HS-5 (cell line): ENCODE measurements at regions not wholly inside any gene's neighbourhood (a gene's known extent, or its start where the extent isn't known, plus 50 kb on each side); places are given as distances from the start of the nearest gene placed in this dataset.
"Not testable (repeated sequence)": the region's sequence is repeated elsewhere in the genome, so short reads cannot be mapped to it uniquely, and the experiment has no call there.

Experiments
- DNase-seq: peaks from one replicate; pipeline ENCODE4 v3.0.0-alpha.2; 2012; ENCODE audit warnings: low read depth

- no peak for DNase-seq
Measured at GRCh38 chr1:30123896-30124295, 599.5 kb downstream of the MATN1 start.

GRCh38 chr1:30123036-30123435 is 600.3 kb downstream of the MATN1 start:
- DNase-seq: no peak

- DNase-seq: no peak
Measured at GRCh38 chr1:30120245-30121000, 603.0 kb downstream of the MATN1 start.

- no peak for DNase-seq
Measured at GRCh38 chr1:30117685-30118084, 605.7 kb downstream of the MATN1 start.

GRCh38 chr1:30111431-30111830 is 612.0 kb downstream of the MATN1 start:
- no peak for DNase-seq

GRCh38 chr1:30110846-30111245 is 612.5 kb downstream of the MATN1 start:
- DNase-seq: no peak

- no peak for DNase-seq
Measured at GRCh38 chr1:30109853-30110252, 613.5 kb downstream of the MATN1 start.

GRCh38 chr1:30108186-30108585 is 615.2 kb downstream of the MATN1 start:
- DNase-seq: no peak

- DNase-seq: no peak
Measured at GRCh38 chr1:30106125-30106524, 617.3 kb downstream of the MATN1 start.

GRCh38 chr1:30104551-30104950 is 618.8 kb downstream of the MATN1 start:
- DNase-seq: no peak

- DNase-seq: no peak
Measured at GRCh38 chr1:30103708-30104411, 619.5 kb downstream of the MATN1 start.

- no peak for DNase-seq
Measured at GRCh38 chr1:30102605-30103004, 620.8 kb downstream of the MATN1 start.

- DNase-seq: no peak
Measured at GRCh38 chr1:30101487-30102227, 621.7 kb downstream of the MATN1 start.

GRCh38 chr1:30101016-30101415 is 622.4 kb downstream of the MATN1 start:
- no peak for DNase-seq

- no peak for DNase-seq
Measured at GRCh38 chr1:30100524-30100862, 622.9 kb downstream of the MATN1 start.

- no peak for DNase-seq
Measured at GRCh38 chr1:30099587-30100523, 623.5 kb downstream of the MATN1 start.

- not testable (repeated sequence) for DNase-seq
Measured at GRCh38 chr1:30097851-30098250, 625.5 kb downstream of the MATN1 start.

GRCh38 chr1:30095451-30096025 is 627.8 kb downstream of the MATN1 start:
- no peak for DNase-seq

GRCh38 chr1:30095051-30095450 is 628.3 kb downstream of the MATN1 start:
- no peak for DNase-seq

GRCh38 chr1:30092051-30092858 is 631.1 kb downstream of the MATN1 start:
- DNase-seq: no peak
